GM13976 (cell line): ENCODE measurements at regions not wholly inside any gene's neighbourhood (a gene's known extent, or its start where the extent isn't known, plus 50 kb on each side); places are given as distances from the start of the nearest gene placed in this dataset.
"Not testable (repeated sequence)": the region's sequence is repeated elsewhere in the genome, so short reads cannot be mapped to it uniquely, and the experiment has no call there.

Source experiments
- DNase-seq: peaks from one replicate; pipeline ENCODE4 v3.0.0; 2012; ENCODE audit warnings: low spot score
- in situ Hi-C: fragments of 300-500 bp; cut with MboI; formaldehyde crosslinking; loops from one replicate; pipeline ENCODE4 v1.12.0; 2022; ENCODE audit warnings: low sequenced_read_pairs, mixed read lengths, inconsistent platforms; ENCODE audit not compliant: unreplicated experiment
- TF ChIP-seq, protein P1 (sequence below): IDR thresholded peaks from 2 replicates; pipeline ENCODE4 v1.5.1; 2012; ENCODE audit warnings: borderline replicate concordance, mild to moderate bottlenecking; ENCODE audit not compliant: insufficient read depth; ENCODE audit errors: extremely low read depth, missing control alignments, control extremely low read depth

DNA sequence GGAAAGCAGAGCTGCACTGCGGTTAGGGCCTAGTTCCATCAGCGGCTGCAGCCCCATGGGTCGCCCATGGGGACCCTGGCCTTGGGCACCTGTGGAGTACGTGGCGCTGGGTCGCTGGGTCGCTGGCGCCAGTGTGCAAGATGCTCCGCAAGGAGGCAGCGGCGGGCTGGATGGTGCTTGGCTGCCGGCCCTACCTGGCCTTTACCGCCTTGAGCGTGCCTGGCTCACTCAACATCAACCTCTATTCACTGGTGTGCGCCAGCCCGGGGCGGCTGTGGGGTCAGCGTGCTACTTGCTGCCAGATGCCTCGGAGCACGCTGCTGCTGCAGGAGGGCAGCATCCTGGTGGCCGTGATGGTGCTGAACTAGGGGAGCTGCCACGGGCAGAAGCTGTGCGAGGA, 85.1 kb upstream of the RHOU start:
- no peak for DNase-seq
- in situ Hi-C loops, result no loop called here
- TF ChIP-seq, protein P1, sequence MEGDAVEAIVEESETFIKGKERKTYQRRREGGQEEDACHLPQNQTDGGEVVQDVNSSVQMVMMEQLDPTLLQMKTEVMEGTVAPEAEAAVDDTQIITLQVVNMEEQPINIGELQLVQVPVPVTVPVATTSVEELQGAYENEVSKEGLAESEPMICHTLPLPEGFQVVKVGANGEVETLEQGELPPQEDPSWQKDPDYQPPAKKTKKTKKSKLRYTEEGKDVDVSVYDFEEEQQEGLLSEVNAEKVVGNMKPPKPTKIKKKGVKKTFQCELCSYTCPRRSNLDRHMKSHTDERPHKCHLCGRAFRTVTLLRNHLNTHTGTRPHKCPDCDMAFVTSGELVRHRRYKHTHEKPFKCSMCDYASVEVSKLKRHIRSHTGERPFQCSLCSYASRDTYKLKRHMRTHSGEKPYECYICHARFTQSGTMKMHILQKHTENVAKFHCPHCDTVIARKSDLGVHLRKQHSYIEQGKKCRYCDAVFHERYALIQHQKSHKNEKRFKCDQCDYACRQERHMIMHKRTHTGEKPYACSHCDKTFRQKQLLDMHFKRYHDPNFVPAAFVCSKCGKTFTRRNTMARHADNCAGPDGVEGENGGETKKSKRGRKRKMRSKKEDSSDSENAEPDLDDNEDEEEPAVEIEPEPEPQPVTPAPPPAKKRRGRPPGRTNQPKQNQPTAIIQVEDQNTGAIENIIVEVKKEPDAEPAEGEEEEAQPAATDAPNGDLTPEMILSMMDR, result no peak

DNA sequence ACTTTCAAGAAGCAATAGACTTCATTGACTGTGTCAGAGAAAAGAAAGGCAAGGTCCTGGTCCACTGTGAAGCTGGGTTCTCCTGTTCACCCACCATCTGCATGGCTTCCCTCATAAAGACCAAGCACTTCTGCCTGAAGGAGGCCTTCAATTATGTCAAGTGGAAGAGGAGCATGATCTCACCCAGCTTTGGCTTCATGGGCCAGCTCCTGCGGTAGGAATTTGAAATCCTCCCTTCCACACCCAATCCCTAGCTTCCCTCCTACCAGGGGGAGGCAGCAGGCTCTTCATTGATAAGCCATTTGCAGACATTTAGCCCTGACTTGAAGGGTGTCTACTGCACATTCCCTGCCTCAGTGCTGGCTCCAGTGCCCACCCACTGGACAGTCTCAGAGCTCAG, 84.3 kb upstream of the RHOU start:
- TF ChIP-seq, protein P1, result no peak
- in situ Hi-C loops, result no loop called here
- DNase-seq, result no peak

DNA sequence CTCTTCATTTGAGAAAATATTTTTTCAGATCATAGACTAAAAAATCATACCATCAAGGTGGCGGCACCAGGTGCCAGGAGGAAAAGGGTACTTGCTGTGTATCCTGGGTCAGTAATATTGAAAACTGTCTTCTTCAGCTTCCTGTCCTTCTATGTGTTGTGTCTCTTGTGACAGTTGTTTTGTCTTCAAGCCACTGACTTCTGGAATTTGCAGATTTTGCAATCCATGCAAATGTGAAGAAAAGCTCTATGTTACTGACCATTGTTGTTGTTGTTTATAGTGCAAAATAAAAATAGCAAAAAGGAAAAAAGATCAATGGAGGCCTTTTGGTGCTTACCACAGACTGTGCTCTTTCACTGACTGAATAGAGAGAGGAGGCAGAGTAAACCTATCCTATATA, 83.2 kb upstream of the RHOU start:
- in situ Hi-C loops, result no loop called here
- no peak for DNase-seq
- TF ChIP-seq, protein P1, result no peak

DNA sequence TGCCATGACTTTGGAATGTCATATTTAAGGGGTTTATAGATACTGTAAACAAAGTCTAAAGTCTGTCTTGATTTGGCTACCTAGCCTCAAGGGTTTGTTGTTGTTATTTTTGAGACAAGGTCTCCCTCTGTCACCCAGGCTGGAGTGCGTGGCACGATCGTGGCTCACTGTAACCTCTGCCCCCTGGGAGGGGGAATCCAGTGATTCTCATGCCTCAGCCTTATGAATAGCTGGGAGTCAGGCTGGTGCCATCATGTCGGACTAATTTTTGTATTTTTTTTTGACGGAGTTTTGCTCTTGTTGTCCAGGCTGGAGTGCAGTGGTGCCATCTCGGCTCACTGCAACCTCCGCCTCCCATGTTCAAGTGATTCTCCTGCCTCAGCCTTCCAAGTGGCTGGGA, 82.2 kb upstream of the RHOU start:
- in situ Hi-C loops, DNase-seq: not testable (repeated sequence)

DNA sequence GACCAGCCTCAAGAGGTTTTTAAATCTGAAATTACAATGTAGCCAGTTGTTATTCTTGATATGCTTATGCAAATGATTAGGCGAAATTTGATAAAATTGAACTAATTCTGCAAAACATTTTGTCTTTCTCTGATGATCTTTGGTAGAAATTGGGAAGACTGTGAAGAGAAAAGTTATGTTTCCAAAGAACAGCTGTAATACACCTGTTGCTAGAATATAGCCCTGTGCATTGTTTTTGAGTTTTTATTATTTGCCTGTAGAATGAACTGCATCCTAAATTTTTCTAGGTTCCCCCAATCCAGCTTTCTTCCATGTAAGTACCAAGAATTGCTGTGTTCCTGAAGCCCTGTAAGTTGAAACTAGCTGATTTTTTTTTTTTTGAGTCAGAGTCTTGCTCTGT, 81.5 kb upstream of the RHOU start:
- no peak for DNase-seq
- TF ChIP-seq, protein P1, result no peak
- in situ Hi-C loops, result no loop called here

DNA sequence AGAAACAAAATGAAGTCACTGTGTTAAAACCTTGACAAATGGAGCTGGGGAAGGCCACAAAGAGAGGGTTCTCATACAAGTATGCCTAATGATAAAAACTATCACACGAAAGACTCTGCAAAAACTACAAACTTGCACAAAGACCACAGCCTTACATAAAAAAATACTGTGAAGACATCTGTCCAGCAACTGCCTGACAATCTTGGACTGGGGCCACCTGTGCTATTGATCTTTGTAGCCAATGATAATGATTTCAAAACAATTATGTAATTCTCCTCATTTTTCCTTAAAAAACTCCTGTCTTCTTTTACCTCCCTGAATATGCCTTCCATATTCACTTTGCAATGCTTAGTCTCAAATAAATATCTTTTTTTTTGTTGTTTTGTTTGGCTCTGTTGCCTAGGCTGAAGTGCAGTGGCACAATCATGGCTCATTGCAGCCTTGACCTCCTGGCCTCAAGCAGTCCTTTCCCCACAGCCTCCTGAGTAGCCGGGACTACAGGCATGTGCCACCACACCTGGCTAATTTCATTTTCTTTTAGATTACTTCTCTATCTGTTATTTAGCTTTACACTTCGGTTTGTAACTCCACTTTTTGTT, 79.4 kb upstream of the RHOU start:
- TF ChIP-seq, protein P1, result no peak
- in situ Hi-C loops, result no loop called here
- no peak for DNase-seq

DNA sequence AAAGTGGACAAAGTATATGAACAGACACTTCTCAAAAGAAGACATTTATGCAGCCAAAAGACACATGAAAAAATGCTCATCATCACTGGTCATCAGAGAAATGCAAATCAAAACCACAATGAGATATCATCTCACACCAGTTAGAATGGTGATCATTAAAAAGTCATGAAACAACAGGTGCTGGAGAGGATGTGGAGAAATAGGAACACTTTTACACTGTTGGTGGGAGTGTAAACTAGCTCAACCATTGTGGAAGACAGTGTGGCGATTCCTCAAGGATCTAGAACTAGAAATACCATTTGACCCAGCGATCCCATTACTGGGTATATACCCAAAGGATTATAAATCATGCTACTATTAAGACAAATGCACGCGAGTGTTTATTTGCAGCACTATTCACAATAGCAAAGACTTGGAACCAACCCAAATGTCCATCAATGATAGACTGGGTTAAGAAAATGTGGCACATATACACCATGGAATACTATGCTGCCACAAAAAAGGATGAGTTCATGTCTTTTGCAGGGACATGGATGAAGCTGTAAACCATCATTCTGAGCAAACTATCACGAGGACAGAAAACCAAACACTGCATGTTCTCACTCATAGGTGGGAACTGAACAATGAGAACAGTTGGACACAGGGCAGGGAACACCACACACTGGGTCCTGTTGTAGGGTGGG, 73.1 kb upstream of the RHOU start:
- in situ Hi-C loops, DNase-seq: not testable (repeated sequence)

DNA sequence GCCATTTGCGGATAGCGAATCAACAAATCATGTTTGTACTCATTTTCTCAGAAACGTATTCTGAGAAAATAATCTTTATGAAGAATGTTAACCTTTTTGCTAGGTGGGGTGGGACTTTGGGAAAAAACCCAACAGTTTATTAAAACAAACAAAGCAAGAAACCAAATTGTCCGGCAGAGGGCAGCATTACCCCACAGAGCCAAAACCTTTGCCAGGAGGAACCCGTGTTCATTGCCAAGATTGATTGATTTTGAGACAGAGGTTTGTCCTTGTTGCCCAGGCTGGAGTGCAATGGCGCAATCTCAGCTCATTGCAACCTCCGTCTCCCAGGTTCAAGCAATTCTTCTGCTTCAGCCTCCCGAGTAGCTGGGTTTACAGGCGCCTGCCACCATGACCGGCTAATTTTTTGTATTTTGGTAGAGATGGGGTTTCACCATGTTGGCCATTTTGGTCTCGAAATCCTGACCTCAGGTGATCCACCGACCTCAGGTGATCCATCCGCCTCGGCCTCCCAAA, 70.8 kb upstream of the RHOU start:
- TF ChIP-seq, protein P1, result peak; percentile 51
- peak; percentile 73 for DNase-seq
- in situ Hi-C loops, result no loop called here
